Stomach (tissue), 4 donors: ENCODE measurements at regions not wholly inside any gene's neighbourhood (a gene's known extent, or its start where the extent isn't known, plus 50 kb on each side); places are given as distances from the start of the nearest gene placed in this dataset.

Experiments used
- CTCF ChIP-seq, 7 experiments: fragments of 450-650 bp in 4 of 7; fragments of 200-600 bp in 3 of 7; sonication (generic) in 3 of 7; IDR thresholded peaks; one replicate each; pipeline ENCODE4 v1.5.1; 2016 to 2019; ENCODE audit warnings: antibody characterized with exemption in 7 of 7, control low read depth in 2 of 7, mild to moderate bottlenecking in 1 of 7
- EP300 ChIP-seq: sonication (generic); formaldehyde crosslinking; IDR thresholded peaks from one replicate; pipeline ENCODE4 v1.6.1; 2017; ENCODE audit warnings: antibody characterized with exemption
- POLR2A ChIP-seq, 4 donors: fragments of 450-650 bp; IDR thresholded peaks; one replicate each; pipeline ENCODE4 v1.6.1; 2016; ENCODE audit warnings: antibody characterized with exemption in 4 of 4, control low read depth in 2 of 4, mild to moderate bottlenecking in 1 of 4, moderate library complexity in 1 of 4
- POLR2AphosphoS5 ChIP-seq, 3 donors: sonication (generic); formaldehyde crosslinking; IDR thresholded peaks; one replicate each; pipeline ENCODE4 v1.6.1; 2016; ENCODE audit warnings: antibody characterized with exemption in 3 of 3

DNA sequence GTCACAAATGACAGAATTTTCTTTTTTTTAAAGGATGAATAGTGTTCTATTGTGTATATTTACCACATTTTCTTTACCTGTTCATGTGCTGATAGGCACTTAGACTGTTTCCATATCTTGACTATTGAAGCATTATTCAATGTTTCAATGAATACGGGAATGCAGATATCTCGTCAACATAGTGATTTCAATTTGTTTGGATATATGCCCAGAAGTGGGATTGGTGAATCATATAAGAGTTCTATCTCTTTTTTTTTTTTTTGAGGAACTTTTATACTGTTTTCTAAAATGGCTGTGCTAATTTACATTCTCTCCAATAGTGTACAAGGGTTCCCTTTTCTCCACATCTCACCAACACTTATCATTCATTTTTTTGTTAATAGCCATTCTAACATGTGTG lies 97.9 kb upstream of the FAR2 start:
- TF ChIP-seq CTCF (IDR thresholded peaks at IDR 0.05) (no peak), POLR2A (IDR thresholded peaks at IDR 0.05) (no peak), POLR2AphosphoS5 (IDR thresholded peaks at IDR 0.05) (no peak), EP300 (no peak)
